NCI-H146 treated with DMSO at 0.1 percent for 48 hours (cell line): ENCODE measurements at regions not wholly inside any gene's neighbourhood (a gene's known extent, or its start where the extent isn't known, plus 50 kb on each side); places are given as distances from the start of the nearest gene placed in this dataset.
"Not testable (repeated sequence)": the region's sequence is repeated elsewhere in the genome, so short reads cannot be mapped to it uniquely, and the experiment has no call there.

ENCODE experiments used
- DNase-seq: peaks from one replicate; lab custom pipeline; 2025; ENCODE audit not compliant: unreplicated experiment; lab: John Stamatoyannopoulos, UW

DNA sequence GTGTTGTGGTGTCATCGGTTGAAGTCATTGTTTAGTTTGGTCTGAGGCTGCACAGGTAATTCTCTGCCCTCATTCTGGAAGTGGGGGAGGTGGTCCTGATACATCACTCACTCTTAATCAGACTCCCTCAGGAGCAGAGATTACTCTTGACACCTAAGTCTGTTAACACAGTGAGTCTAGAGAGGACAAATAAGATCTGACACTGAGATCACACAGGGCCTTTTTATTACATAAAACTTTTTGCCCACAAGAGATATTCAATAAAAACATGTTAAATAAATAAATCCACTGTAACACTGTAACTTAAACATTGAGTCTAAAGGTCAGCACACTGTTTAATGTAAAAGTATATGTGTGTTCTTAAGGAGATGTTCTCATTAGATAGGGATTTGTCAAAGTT is 57.1 kb upstream of the MBNL1 start:
- no peak for DNase-seq

DNA sequence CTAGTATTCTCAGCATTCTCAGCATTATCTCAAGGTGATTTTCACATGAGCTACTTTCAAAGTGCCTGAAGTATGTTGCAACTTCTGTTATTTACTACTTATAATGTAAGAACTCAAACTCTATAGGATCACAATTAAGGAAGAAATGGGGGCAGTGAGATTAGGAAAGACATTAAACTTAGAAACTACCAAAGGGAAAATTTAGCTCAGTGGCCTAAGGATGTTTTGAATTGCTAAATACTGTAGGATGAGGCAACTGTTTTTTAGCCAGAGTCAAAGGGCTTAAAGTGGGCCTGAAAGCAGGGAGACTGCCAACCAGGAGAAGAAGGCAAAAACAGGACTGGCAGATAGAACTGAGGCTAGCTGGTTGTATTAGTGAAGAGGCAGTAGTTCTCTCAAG is 55.5 kb upstream of the MBNL1 start:
- DNase-seq: no peak

DNA sequence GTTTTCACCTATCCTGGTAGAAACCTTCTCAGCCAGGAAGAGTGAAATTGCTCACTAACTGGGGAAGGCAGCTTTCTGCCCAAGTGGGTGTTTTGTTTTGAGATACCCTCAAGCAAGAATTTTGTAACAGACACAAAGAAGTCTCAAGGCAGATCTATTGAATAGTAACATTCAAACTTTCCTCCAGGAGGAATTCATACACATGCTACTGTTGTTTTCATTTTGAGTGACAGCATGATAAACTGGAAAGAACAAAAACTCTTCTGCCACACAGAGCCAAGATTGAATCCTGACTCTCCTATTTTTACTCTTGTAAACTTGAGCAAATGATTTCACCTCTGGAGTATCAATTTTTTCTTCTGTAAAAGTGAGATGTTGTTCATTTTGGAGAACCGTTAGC is 54.8 kb upstream of the MBNL1 start:
- DNase-seq: no peak

DNA sequence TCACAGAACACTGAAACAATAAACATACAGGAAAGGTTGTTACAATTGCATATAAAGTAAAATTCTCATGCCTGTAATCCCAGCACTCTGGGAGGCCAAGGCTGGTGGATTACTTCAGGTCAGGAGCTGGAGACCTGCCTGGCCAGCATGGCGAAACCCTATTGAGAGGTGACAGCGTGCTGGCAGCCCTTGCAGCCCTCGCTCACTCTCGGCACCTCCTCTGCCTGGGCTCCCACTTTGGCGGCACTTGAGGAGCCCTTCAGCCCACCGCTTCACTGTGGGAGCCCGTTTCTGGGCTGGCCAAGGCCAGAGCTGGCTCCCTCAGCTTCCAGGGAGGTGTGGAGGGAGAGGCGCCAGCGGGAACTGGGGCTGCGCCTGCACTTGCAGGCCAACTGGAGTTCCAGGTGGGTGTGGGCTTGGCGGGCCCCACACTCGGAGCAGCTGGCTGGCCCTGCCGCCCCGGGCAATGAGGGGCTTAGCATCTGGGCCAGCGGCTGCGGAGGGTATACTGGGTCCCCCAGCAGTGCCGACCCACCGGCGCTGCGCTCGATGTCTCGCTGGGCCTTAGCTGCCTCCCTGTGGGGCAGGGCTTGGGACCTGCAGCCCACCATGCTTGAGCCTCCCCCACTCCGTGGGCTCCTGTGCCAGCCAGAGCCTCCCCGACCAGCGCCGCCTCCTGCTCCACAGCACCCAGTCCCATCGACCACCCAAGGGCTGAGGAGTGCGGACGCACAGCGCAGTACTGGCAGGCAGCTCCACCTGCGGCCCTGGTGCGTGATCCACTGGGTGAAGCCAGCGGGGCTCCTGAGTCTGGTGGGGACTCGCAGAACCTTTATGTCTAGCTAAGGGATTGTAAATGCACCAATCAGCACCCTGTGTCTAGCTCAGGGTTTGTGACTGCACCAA is 51.5 kb upstream of the MBNL1 start:
- not testable (repeated sequence) for DNase-seq

DNA sequence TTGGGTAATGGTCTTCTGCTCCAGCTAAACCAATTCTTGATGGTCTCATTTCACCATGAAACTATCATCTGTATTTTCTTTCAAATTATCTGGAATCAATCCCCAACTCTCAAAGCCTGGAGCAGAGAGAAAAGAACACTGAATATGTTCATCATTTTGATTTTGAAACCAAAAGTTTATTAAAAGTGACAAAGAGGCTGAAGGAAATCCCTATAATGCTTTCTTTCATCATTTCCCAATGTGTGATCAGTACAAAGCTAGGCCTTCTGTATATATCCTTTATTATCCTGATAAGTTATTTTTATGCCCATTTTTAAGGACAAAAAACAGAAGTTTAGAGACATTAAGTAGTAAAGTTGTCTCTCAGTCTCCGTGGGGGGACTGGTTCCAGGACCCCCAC is 50.1 kb upstream of the MBNL1 start:
- no peak for DNase-seq
